MM.1S (cell line): ENCODE measurements at regions not wholly inside any gene's neighbourhood (a gene's known extent, or its start where the extent isn't known, plus 50 kb on each side); places are given as distances from the start of the nearest gene placed in this dataset.

Experiments
- DNase-seq: peaks from one replicate; pipeline ENCODE4 v3.0.0-alpha.2; 2015
- H2AFZ ChIP-seq: fragments of 300-600 bp; sonication (generic); 2 replicates; pipeline ENCODE4 v1.6.0; 2016; ENCODE audit warnings: antibody characterized with exemption, low read length
- H3F3A ChIP-seq: fragments of 300-600 bp; sonication (generic); 2 replicates; pipeline ENCODE4 v1.6.1; 2016; ENCODE audit warnings: mild to moderate bottlenecking, antibody characterized with exemption, low read length, moderate library complexity, mixed read lengths; ENCODE audit not compliant: insufficient read depth
- H3K27ac ChIP-seq: fragments of 300-600 bp; sonication (generic); 2 replicates; pipeline ENCODE4 v1.5.1; 2016; ENCODE audit warnings: mild to moderate bottlenecking, low read length
- H3K27me3 ChIP-seq: fragments of 300-600 bp; sonication (generic); replicated peaks from 2 replicates; pipeline ENCODE4 v1.6.0; 2016; ENCODE audit warnings: low read length; ENCODE audit not compliant: insufficient read depth
- H3K36me3 ChIP-seq: fragments of 300-600 bp; sonication (generic); replicated peaks from 2 replicates; pipeline ENCODE4 v1.6.1; 2016; ENCODE audit warnings: mild to moderate bottlenecking, low read length, mixed read lengths; ENCODE audit not compliant: insufficient read depth
- H3K4me1 ChIP-seq: fragments of 300-600 bp; sonication (generic); 2 replicates; pipeline ENCODE4 v1.6.1; 2016; ENCODE audit warnings: low read length, mixed read lengths
- H3K4me2 ChIP-seq: fragments of 300-600 bp; sonication (generic); 2 replicates; pipeline ENCODE4 v1.6.0; 2016; ENCODE audit warnings: low read depth, low read length
- H3K4me3 ChIP-seq: fragments of 300-600 bp; sonication (generic); 2 replicates; pipeline ENCODE4 v1.5.1; 2016; ENCODE audit warnings: low read length, mixed read lengths
- H3K79me2 ChIP-seq: fragments of 300-600 bp; sonication (generic); 2 replicates; pipeline ENCODE4 v1.6.1; 2016; ENCODE audit warnings: mixed run types, low read length, mixed read lengths
- H3K9ac ChIP-seq: fragments of 300-600 bp; sonication (generic); 2 replicates; pipeline ENCODE4 v1.6.1; 2016; ENCODE audit warnings: low read length, mixed read lengths
- H3K9me2 ChIP-seq: fragments of 300-600 bp; sonication (generic); replicated peaks from 2 replicates; pipeline ENCODE4 v1.6.1; 2016; ENCODE audit warnings: mild to moderate bottlenecking, low read length, mixed read lengths; ENCODE audit not compliant: insufficient read depth
- H3K9me3 ChIP-seq: fragments of 300-600 bp; sonication (generic); replicated peaks from 2 replicates; pipeline ENCODE4 v1.6.1; 2016; ENCODE audit warnings: mild to moderate bottlenecking, low read length, mixed read lengths; ENCODE audit not compliant: insufficient read depth
- H4K20me1 ChIP-seq: fragments of 300-600 bp; sonication (generic); 2 replicates; pipeline ENCODE4 v1.6.1; 2016; ENCODE audit warnings: mild to moderate bottlenecking, low read length, moderate library complexity, mixed read lengths; ENCODE audit not compliant: insufficient read depth
- CTCF ChIP-seq: fragments of 300-600 bp; sonication (generic); IDR thresholded peaks from 2 replicates; pipeline ENCODE4 v1.5.1; 2016; ENCODE audit warnings: antibody characterized with exemption, low read length, mixed read lengths
- EZH2 ChIP-seq: fragments of 300-600 bp; sonication (generic); optimal IDR thresholded peaks from 2 replicates; pipeline ENCODE3; 2017; ENCODE audit warnings: low read depth, mild to moderate bottlenecking, antibody characterized with exemption, low read length, mixed read lengths
- EZH2phosphoT487 ChIP-seq: fragments of 300-600 bp; sonication (generic); IDR thresholded peaks from 2 replicates; pipeline ENCODE4 v1.6.1; 2018; ENCODE audit warnings: antibody characterized with exemption, low read length

GRCh38 chr2:23153484-23153883, 231.5 kb upstream of the KLHL29 start:
- Histone ChIP-seq H3K9me2 (no peaks in the 10 kb centered on the region), H3K4me3 (no peak overlapping the region), H3K4me2 (no peak overlapping the region), H3K9me3 (no peaks in the 10 kb centered on the region), H3K27ac (no peak overlapping the region), H3K9ac (no peak overlapping the region), H3K79me2 (no peaks in the 10 kb centered on the region), H3F3A (no peaks in the 10 kb centered on the region), H2AFZ (no peak overlapping the region), H3K27me3 (no peaks in the 10 kb centered on the region), H4K20me1 (no peaks in the 10 kb centered on the region), H3K4me1 (no peaks in the 10 kb centered on the region), H3K36me3 (no peaks in the 10 kb centered on the region)
- no peak for DNase-seq
- TF ChIP-seq EZH2phosphoT487 (no peak), CTCF (no peak), EZH2 (no peak)

- no peaks in the 10 kb centered on the region for H3K27me3 ChIP-seq
- no peaks in the 10 kb centered on the region for H3K9me3 ChIP-seq
- H3K36me3 ChIP-seq, result no peaks in the 10 kb centered on the region
- TF ChIP-seq EZH2phosphoT487 (no peak), EZH2 (no peak), CTCF (no peak)
- no peak overlapping the region for H2AFZ ChIP-seq
- no peak overlapping the region for H3K4me2 ChIP-seq
- H3K9me2 ChIP-seq, result no peaks in the 10 kb centered on the region
- no peak for DNase-seq
- no peaks in the 10 kb centered on the region for H4K20me1 ChIP-seq
- H3K4me3 ChIP-seq, result no peak overlapping the region
- no peaks in the 10 kb centered on the region for H3K4me1 ChIP-seq
- H3K79me2 ChIP-seq, result no peaks in the 10 kb centered on the region
- H3K9ac ChIP-seq, result no peak overlapping the region
- H3K27ac ChIP-seq, result no peak overlapping the region
- H3F3A ChIP-seq, result no peaks in the 10 kb centered on the region
These were observed 230.0 kb upstream of the KLHL29 start for GRCh38 chr2:23155022-23155421.

GRCh38 chr2:23157812-23158211, 227.2 kb upstream of the KLHL29 start:
- Histone ChIP-seq H3K9ac (no peak overlapping the region), H3K4me2 (no peak overlapping the region), H3K79me2 (no peaks in the 10 kb centered on the region), H3K9me3 (no peaks in the 10 kb centered on the region), H3F3A (no peaks in the 10 kb centered on the region), H3K4me3 (no peak overlapping the region), H3K9me2 (no peaks in the 10 kb centered on the region), H3K4me1 (no peaks in the 10 kb centered on the region), H3K27ac (no peak overlapping the region), H2AFZ (no peak overlapping the region), H3K36me3 (no peaks in the 10 kb centered on the region), H4K20me1 (no peaks in the 10 kb centered on the region), H3K27me3 (no peaks in the 10 kb centered on the region)
- TF ChIP-seq CTCF, result no peak
- no peak for TF ChIP-seq EZH2
- TF ChIP-seq EZH2phosphoT487, result no peak
- no peak for DNase-seq
